ENCODE measurements at regions not wholly inside any gene's neighbourhood (a gene's known extent, or its start where the extent isn't known, plus 50 kb on each side); places are given as distances from the start of the nearest gene placed in this dataset.

DNA sequence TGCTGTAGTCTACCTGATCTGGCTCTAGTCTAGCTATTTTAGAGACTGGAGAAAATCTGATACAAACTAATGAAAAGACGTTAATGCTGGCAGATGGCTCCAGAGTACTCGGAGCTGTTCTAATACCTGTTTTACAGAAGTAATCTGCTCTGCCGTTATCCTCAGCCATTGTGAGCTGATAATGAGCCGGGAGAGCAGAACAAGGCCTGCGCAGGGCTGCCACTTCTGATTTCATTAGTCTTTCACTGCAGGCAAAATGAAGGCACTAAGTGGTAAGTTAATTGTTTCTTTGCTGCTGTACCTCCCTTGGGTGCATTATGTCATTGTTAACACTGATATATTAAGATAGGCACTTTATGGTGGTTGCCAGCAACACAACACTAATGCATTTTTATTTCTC is 456.4 kb upstream of the PFKP start:
- Histone ChIP-seq H2BK5ac (ENCODE audit: low read depth, low read length, poor library complexity, severe bottlenecking) (no peak overlapping the region), H2BK20ac (ENCODE audit: low read depth, low read length) (no peak overlapping the region), H3K18ac (ENCODE audit: low read depth, low read length) (no peak overlapping the region), H4K5ac (ENCODE audit: low read depth, low read length) (no peak overlapping the region), H2AFZ (replicated peaks; ENCODE audit: low read length, poor library complexity) (no peak overlapping the region), H4K8ac (ENCODE audit: low read depth in 2 of 2, low read length in 2 of 2) (no peak overlapping the region), H4K91ac (ENCODE audit: insufficient read depth, low read depth, low read length) (no peak overlapping the region), H3K9me1 (ENCODE audit: insufficient read depth, low read length) (no peaks in the 10 kb centered on the region), H2BK120ac (ENCODE audit: low read depth, low read length) (no peak overlapping the region), H3K14ac (replicated peaks; ENCODE audit: low read depth, low read length) (no peak overlapping the region), H3K36me3 (ENCODE audit: control insufficient read depth, insufficient read depth, low read length) (no peaks in the 10 kb centered on the region), H3K9me3 (ENCODE audit: control insufficient read depth, insufficient read depth, low read length) (peaks cover 10% of the 10 kb centered on the region), H2AK5ac (ENCODE audit: low read depth, low read length) (no peak overlapping the region), H2BK15ac (ENCODE audit: low read depth, low read length) (no peak overlapping the region), H3K4me2 (ENCODE audit: low read depth, low read length) (no peak overlapping the region), H3K4ac (ENCODE audit: low read depth, low read length) (no peak overlapping the region), H3K4me3 (ENCODE audit: insufficient read depth, low read depth, low read length) (no peak overlapping the region), H3K9ac (ENCODE audit: low read depth, low read length) (no peak overlapping the region), H3K4me1 (ENCODE audit: control insufficient read depth, insufficient read depth, low read length) (no peaks in the 10 kb centered on the region), H3K56ac (ENCODE audit: extremely low read depth, insufficient read depth, low read length) (no peak overlapping the region), H3K27ac (ENCODE audit: insufficient read depth, low read length) (no peak overlapping the region), H3K79me1 (ENCODE audit: low read depth in 1 of 2, low read length in 2 of 2) (no peaks in the 10 kb centered on the region), H3K23ac (ENCODE audit: low read depth, low read length) (no peak overlapping the region), H4K20me1 (ENCODE audit: insufficient read depth, low read length) (no peaks in the 10 kb centered on the region), H2AK9ac (replicated peaks; ENCODE audit: low read depth, low read length, poor library complexity) (no peak overlapping the region), H3K27me3 (ENCODE audit: control insufficient read depth, insufficient read depth, low read length) (no peaks in the 10 kb centered on the region)
- POLR2A ChIA-PET (ENCODE audit: unreplicated experiment): no interaction called here
- WGBS, 2 experiments (ENCODE audit: extremely low coverage in 2 of 2, insufficient read length in 1 of 2): 52% methylated on average over 2 of the region's 5 CpGs; no CpG with 5 or more reads in 1 of the 2 experiments
- DNase-seq (no peak), ATAC-seq (ENCODE audit: low read depth) (no peak)
- no TSS peak for BruUV-seq (replicated peaks)
- TF ChIP-seq MAZ (IDR thresholded peaks at IDR 0.05; ENCODE audit: borderline replicate concordance, low read depth, low read length) (no peak), FOS (IDR thresholded peaks at IDR 0.05; ENCODE audit: low read depth, low read length) (no peak), MXI1 (IDR thresholded peaks at IDR 0.05; ENCODE audit: borderline replicate concordance, low read depth, low read length) (no peak), RAD21 (IDR thresholded peaks at IDR 0.05; ENCODE audit: low read length) (no peak), RFX5 (IDR thresholded peaks at IDR 0.05; ENCODE audit: low read depth, low read length) (no peak), RCOR1 (IDR thresholded peaks at IDR 0.05; ENCODE audit: insufficient replicate concordance, low read length) (no peak), CTCF (conservative IDR thresholded peaks at IDR 0.05; ENCODE audit: low read depth, low read length) (no peak)
- CTCF ChIA-PET: no interaction called here
- in situ Hi-C loops (cut with MboI; ENCODE audit: low sequenced_read_pairs) (no loop called here), intact Hi-C loops (cut with micrococcal nuclease) (no loop called here), dilution Hi-C loops (cut with HindIII; ENCODE audit: low sequenced_read_pairs, unreplicated experiment) (no loop called here)
